Mucosa of descending colon (tissue), 3 donors: ENCODE measurements at regions not wholly inside any gene's neighbourhood (a gene's known extent, or its start where the extent isn't known, plus 50 kb on each side); places are given as distances from the start of the nearest gene placed in this dataset.

Experiments used
- ATAC-seq: fragments of 200-7000 bp; cut with Tn5 transposase; one replicate; pipeline ENCODE4 v1.9.1; 2020; ENCODE audit warnings: mild to moderate bottlenecking, moderate library complexity
- DNase-seq, 3 donors: peaks; one replicate each; pipeline ENCODE4 v3.0.0-alpha.2; 2020
- H3K36me3 ChIP-seq: fragments of 200-600 bp; one replicate; pipeline ENCODE4 v1.8.0; 2021; ENCODE audit warnings: low read depth, mild to moderate bottlenecking
- H3K4me1 ChIP-seq: fragments of 200-600 bp; one replicate; pipeline ENCODE4 v1.8.0; 2021; ENCODE audit warnings: low read depth, mild to moderate bottlenecking
- H3K4me3 ChIP-seq: fragments of 200-600 bp; one replicate; pipeline ENCODE4 v1.8.0; 2021; ENCODE audit warnings: mild to moderate bottlenecking
- H3K9me3 ChIP-seq: fragments of 200-600 bp; one replicate; pipeline ENCODE4 v1.8.0; 2021; ENCODE audit warnings: mild to moderate bottlenecking
- intact Hi-C, 2 donors: fragments of 100-400 bp; cut with DNase I in 1 of 2; cut with micrococcal nuclease in 1 of 2; formaldehyde crosslinking; loops; one replicate each; pipeline versions ENCODE4 v1.11.0 to v1.11.1; 2022; cut with DNase I, micrococcal nuclease
- TF ChIP-seq, protein P1 (sequence below): fragments of 200-600 bp; IDR thresholded peaks from one replicate; pipeline ENCODE4 v1.8.0; 2022; ENCODE audit warnings: antibody characterized with exemption, mild to moderate bottlenecking
- donor health status: DM: no; HTN: no; CAD: no; lungs with moderate emphysema.
- donor health status: DM: no; HTN: no; CAD: no.
- donor health status: DM: no; HTN: yes; CAD: no.

DNA sequence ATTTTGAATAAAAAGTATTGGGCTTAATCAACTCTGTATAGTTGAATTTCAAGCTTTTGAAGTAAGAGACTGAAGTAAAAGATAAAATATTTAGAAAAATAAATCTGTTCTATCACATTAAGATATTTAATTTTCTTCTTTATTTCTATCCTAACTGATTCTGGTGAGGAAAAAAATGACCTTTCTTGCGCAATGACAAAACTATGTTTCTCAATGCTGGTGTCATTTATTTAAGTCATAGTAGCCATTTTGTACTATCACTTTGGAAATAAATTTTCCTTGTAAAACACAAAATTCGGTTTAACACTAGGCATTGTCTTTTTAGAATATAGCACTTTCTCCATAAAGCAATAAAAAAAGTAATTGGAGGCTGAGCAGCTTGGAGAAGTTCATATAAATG lies 728.0 kb downstream of the CDH9 start:
- Histone ChIP-seq H3K36me3 (no peaks in the 10 kb centered on the region), H3K9me3 (peaks cover 31% of the 10 kb centered on the region), H3K4me1 (no peaks in the 10 kb centered on the region), H3K4me3 (no peak overlapping the region)
- no peak for DNase-seq
- intact Hi-C loops = no loop called here
- no peak for ATAC-seq
- TF ChIP-seq, protein P1, sequence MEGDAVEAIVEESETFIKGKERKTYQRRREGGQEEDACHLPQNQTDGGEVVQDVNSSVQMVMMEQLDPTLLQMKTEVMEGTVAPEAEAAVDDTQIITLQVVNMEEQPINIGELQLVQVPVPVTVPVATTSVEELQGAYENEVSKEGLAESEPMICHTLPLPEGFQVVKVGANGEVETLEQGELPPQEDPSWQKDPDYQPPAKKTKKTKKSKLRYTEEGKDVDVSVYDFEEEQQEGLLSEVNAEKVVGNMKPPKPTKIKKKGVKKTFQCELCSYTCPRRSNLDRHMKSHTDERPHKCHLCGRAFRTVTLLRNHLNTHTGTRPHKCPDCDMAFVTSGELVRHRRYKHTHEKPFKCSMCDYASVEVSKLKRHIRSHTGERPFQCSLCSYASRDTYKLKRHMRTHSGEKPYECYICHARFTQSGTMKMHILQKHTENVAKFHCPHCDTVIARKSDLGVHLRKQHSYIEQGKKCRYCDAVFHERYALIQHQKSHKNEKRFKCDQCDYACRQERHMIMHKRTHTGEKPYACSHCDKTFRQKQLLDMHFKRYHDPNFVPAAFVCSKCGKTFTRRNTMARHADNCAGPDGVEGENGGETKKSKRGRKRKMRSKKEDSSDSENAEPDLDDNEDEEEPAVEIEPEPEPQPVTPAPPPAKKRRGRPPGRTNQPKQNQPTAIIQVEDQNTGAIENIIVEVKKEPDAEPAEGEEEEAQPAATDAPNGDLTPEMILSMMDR = no peak

DNA sequence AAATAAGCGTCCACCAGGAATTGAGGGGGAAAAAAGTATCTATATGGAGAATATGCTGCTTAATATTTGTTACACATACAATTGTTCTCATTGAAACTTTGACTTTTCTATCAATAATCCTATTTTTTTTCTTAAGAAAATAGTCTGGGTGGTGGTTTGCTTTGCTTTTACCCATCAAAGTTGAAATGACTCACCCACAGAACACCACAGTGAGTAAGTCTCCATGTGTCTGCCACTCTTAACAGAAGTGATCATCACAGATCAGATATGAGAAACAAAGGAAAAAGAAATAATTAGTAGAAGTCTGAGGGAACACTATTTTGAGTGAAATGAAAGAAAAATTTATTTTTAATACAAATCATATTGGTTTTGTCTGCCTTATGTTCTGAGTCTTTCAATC lies 742.8 kb downstream of the CDH9 start:
- intact Hi-C loops = no loop called here
- ATAC-seq = no peak
- TF ChIP-seq, protein P1 = no peak
- Histone ChIP-seq H3K4me1 (no peaks in the 10 kb centered on the region), H3K36me3 (no peaks in the 10 kb centered on the region), H3K9me3 (peaks cover 20% of the 10 kb centered on the region), H3K4me3 (no peak overlapping the region)
- DNase-seq = no peak

DNA sequence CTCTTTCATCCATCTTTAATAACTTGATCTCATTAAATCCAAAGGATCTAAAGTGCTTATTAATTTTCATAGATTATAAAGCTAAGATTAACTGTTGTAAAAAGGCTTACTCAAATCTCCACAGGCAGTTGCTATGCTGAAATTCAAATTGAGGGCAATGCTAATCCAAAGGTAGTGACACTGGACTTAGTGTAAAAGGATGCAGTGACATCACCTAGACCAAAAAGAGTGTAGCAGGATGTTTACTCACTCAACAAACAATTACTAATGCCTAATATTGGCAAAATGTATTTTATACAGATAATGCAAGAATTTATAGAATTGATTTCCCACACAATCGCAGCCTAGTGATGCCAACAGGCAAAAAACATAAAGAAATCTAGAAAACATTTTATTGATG lies 756.2 kb downstream of the CDH9 start:
- Histone ChIP-seq H3K4me3 (no peak overlapping the region), H3K36me3 (no peaks in the 10 kb centered on the region), H3K9me3 (peaks cover 35% of the 10 kb centered on the region), H3K4me1 (no peaks in the 10 kb centered on the region)
- ATAC-seq (no peak), DNase-seq (no peak)
- TF ChIP-seq, protein P1 = no peak
- intact Hi-C loops = no loop called here

DNA sequence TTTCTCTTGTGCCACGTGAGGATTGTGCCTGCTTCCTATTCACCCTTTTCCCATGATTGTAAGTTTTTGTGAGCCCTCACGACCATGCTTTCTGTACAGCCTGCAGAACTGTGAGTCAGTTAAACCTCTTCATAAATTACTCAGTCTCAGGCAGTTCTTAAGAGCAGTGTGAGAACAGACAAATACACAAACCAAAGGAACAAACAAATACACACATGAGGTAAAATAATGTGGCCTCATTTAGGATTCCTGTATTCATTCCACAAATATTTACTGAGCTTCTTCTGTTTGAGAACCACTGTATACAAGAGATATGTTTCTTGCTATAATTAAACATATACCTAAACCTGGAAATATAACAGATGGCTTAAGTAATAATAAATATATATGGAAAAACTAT lies 760.3 kb downstream of the CDH9 start:
- no peak overlapping the region for H3K4me3 ChIP-seq
- intact Hi-C loops = no loop called here

DNA sequence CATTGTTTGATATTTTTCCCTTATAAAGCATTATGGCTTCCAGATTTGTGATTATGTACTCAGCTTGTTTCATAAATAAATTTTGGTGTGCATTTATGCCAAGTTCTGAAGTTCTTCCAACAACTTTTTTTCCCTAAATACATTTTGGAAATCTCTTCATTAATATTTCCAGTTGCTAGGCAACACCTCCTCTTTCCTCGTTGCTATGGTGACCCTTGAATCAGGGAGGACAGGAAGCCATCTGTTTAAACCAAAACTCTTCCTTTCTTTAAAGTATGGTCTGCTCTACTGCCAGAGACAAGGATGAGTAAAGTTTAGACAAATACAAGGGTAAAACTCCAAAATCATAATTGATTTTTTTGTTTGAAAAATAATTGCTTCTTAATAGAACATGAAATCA lies 779.3 kb downstream of the CDH9 start:
- no peak for ATAC-seq

More for the DNA sequence above, 760.3 kb downstream of the CDH9 start:
- Histone ChIP-seq H3K36me3 (no peaks in the 10 kb centered on the region), H3K9me3 (peaks cover 35% of the 10 kb centered on the region), H3K4me1 (no peaks in the 10 kb centered on the region)
- no peak for DNase-seq
- no peak for ATAC-seq
- TF ChIP-seq, protein P1 = no peak

More for the DNA sequence above, 779.3 kb downstream of the CDH9 start:
- DNase-seq = no peak
- no peaks in the 10 kb centered on the region for H3K4me1 ChIP-seq
- no peak overlapping the region for H3K4me3 ChIP-seq
- TF ChIP-seq, protein P1 = no peak
- H3K9me3 ChIP-seq = peaks cover 48% of the 10 kb centered on the region
- H3K36me3 ChIP-seq = no peaks in the 10 kb centered on the region
- intact Hi-C loops = no loop called here
